ENCODE measurements at regions not wholly inside any gene's neighbourhood (a gene's known extent, or its start where the extent isn't known, plus 50 kb on each side); places are given as distances from the start of the nearest gene placed in this dataset.

DNA sequence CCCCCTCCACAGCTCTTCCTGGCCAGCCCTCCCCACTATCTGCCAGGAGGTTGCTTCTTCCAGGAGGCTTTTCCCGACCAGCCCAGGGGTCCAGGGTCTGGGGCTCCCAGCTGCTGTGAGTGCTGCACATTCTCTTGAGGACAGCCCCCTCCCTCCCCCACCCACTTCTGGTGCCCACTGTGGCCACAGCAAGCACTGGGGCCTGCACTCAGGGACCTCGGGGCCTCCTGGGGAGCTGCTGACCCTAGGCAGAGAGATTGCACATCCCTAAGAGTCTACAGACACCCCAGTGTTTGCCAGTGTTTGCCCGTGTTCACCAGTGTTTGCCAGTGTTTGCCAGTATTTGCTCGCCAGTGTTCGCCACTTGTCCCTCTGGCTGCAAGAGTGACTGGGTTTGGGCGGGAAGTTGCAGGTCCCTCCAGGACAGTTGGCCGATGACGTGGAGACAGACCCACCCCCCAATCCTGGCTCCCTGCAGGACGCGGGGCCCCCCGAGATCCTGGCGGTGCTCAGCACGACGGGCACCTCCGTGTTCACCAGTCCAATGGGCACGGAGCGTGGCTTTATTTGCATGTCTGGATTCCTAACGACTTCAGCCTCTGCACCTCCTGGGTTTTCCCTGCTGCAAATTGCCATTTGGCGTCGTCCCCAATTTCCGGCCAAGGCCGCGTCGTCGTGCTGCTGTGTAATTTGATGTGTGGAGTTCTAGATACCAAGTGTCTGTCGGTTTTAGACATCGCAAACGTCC, 87.5 kb upstream of the NKX1-1 start:
- DNase-seq: no peak

DNA sequence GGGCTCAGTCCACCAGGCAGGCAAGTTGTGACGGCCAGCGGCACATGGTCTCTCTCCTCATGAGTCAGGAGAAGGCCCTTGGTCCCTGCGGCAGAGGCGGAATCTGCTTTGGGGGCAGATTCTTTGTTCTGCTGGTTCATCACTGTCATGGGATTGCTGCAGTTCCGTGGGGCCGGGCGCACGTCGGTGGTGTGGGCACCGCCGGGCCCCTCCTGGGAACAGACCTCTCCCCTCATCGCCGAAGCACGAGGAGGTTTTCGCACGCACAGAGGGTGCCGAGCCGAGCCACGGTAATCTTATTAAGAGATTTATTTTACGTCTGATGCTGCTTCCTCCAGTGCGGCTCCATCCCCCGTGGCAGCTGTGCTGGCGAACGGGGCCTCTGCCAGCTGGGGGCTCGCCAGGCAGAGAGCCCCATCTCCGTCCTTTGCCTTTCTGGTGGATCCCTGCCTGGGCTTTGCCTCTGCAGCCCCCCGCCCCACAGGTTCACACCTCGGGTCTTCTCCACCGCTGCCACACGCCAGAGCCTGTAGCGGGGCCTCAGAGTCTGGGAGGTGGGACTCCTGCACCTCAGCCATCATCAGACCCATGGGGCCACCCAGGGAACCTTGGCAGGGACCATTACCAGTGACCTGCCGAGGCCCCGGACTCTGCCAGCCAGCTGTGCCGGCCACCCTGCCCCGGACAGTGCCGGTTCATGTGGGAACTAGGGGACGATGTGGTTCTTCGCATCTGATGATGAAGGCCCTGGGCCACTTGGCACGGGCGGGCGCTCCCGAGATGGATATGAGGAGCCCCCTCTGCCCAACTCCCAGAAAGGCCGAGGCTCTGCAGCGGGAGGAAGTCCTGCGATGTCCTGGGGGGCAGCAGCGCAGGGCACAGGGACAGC, 86.7 kb upstream of the NKX1-1 start:
- no peak for DNase-seq

GRCh38 chr4:1492142-1492457, 85.9 kb upstream of the NKX1-1 start:
- DNase-seq: no peak

- DNase-seq: no peak
Observed at GRCh38 chr4:1491328-1492141, 85.3 kb upstream of the NKX1-1 start.

- DNase-seq: no peak
Observed at GRCh38 chr4:1490654-1491327, 84.5 kb upstream of the NKX1-1 start.

DNA sequence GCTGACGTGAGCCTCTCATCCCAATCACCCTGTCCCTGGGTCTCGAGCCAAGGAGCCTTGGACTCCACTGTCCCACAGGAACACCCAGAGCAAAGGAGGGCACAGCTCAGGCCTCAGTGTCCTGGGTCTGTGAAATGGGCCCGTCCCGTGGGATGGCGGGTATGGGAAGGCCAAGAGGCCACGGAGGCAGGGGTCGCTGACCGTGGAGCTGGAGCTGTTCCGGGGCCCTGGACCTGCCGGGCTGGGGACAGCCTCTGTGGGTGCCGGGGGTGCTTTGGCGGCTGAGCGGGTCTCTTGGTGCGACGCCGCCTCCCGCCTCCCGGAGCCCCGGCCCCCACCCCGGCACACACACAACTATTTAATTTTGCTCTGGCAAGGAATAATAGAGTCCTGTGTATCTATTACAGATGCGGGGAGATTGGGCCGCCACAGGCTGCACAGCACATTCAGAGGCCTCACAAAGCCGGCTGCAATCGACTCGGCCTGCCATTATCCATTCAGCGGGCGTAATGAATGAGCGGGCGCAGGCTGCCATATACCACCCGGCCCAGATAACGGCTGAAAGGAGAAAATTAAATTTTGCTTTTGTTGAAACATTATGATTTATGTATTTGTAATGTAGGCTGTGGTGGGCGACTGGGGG, 83.9 kb upstream of the NKX1-1 start:
- DNase-seq: no peak

DNA sequence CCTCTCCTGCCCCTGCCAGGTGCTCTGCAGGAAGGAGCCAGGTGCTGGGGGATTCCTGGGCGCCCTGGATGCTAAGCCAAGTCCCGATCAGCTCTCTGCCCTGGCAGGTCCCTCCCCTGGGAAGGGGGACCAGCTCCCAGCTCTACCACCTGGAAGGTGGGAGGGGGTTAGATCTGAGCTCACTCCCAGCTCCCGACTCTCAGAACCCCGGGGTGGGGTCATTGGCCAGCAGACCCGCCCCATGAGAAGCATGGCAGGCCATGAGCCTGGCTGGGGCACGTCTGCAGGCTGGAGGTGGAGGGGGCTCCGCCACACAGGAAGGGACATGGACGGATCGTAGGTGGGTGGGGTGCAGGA, 83.4 kb upstream of the NKX1-1 start:
- DNase-seq: no peak

GRCh38 chr4:1488831-1489638, 82.8 kb upstream of the NKX1-1 start:
- DNase-seq: no peak

DNA sequence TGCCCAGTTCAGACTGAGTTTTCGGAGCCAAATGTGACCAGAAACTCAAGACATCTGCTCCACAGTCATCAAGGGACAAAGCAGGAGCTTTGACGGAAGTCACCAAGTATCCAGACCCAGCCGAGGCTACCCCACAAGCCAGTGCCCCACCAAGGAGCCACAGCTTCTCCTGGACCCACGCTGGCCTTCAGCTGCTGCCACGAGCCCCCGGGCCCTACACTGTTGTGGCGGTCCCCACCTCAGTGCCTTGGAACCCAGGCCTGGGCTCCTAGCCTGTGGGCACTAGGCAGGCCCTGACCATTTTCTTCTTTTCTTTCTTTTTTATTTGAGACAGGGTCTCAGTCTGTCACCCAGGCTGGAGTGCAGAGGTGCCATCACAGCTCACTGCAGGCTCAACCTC, 82.1 kb upstream of the NKX1-1 start:
- no peak for DNase-seq

DNA sequence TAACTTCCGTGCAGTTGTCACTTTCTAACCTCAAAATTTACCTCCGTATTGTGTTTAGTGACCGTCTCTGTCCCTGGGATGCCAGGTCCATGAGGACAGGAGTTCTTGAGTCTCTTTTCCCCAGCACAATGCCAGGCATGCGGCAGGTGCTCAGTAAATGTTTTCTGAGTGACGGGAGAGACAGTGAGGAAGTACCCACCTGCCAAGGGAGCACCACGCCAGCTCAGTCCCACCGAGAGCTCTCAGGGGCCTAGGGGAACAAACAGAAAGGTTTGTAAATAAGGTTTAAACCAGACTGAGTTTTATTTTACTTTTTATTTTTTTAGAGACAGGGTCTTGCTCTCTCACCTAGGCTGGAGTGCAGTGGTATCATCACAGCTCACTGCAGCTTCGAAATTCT, 81.5 kb upstream of the NKX1-1 start:
- DNase-seq: no peak

DNA sequence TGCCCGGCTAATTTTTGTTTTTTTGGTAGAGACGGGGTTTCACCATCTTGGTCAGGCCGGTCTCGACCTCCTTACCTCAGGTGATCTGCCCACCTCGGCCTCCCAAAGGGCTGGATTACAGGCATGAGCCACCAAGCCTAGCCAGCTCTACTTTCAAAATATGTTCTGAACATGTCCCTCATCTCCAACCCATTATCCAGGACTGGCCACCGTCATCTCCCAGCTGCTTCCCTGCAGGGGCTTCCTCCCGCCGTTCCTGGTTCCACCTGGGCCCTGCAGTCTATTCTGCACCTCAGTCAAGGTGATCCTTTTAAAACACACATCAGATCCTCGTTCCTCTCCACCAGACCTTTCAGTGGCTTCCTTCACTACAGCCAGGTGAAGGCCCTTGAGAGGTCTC, 80.9 kb upstream of the NKX1-1 start:
- no peak for DNase-seq

DNA sequence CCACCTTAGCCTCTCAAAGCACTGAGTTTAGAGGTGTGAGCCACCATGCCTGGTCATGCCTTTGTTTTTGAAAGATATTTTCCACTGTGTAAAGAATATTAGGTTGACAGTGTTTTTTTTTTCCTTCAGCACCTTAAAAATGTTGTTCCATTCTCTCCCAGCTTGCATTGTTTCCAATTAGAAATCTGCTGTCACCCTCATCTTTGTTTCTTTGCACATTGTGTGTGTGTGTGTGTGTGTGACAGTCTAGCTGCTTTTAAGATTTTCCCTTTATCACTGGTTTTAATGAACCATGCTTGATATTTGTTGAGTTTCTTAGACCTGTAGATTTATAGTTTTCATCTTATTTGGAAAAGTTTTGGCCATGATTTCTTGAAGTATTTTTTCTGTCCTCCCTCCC, 79.0 kb upstream of the NKX1-1 start:
- DNase-seq: no peak

- no peak for DNase-seq
Observed at GRCh38 chr4:1480720-1481119, 74.5 kb upstream of the NKX1-1 start.

GRCh38 chr4:1479454-1479853, 73.2 kb upstream of the NKX1-1 start:
- DNase-seq: no peak

GRCh38 chr4:1478766-1479355, 72.6 kb upstream of the NKX1-1 start:
- no peak for DNase-seq

- no peak for DNase-seq
Observed at GRCh38 chr4:1477045-1477840, 71.0 kb upstream of the NKX1-1 start.

GRCh38 chr4:1476140-1476513, 69.9 kb upstream of the NKX1-1 start:
- DNase-seq: no peak

DNA sequence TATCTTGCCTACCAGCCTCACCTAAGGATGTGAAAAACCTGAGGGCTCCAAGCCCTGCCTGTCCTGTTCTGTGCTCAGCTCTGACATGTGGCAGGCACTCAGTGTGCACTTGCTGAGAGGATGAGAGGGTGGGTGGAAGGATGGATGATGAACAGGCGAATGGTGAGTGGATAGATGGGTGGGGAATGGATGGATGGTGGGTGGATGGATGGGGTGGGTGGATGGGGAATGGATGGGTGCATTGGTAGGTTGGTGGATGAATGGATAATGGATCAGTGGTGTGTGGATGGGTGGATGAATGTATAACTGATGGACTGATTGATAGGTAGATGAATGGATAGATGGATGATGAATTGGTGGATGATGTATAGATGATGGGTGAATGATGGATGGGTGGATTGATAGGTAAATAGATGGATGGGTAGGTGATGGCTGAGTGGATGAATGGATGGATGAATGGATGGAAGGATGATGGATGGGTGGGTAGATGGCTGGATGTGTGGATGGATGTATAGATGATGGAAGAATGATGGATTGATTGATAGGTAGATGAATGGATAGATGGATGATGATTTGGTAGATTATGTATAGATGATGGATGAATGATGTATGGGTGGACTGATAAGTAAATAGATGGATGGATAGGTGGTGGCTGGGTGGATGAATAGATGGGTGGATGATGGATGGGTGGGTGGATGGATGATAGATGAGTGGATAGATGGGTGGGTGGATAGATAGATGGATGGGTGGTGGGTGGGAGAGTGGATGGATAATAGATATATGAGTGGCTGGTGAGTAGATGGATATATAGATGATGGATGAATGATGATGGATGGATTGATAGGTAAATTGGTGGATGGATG, 69.3 kb upstream of the NKX1-1 start:
- DNase-seq: no peak

Measured in effector CD4-positive, alpha-beta T cell (primary cell).